K562 (cell line): ENCODE measurements at regions not wholly inside any gene's neighbourhood (a gene's known extent, or its start where the extent isn't known, plus 50 kb on each side); places are given as distances from the start of the nearest gene placed in this dataset.

Source experiments
- ATAC-seq: fragments of 200-7000 bp; cut with Tn5 transposase; 3 replicates; pipeline ENCODE4 v1.9.1; 2020; ENCODE audit warnings: moderate library complexity
- BruUV-seq: library from RNA; stranded (reverse); fragments of 400-500 nt; replicated peaks from 2 replicates; lab custom pipeline; 2021; lab: Mats Ljungman, UMichigan
- CTCF ChIA-PET: fragments of 300-600 bp; formaldehyde crosslinking; extraction: SDS; loops from one replicate; lab custom pipeline; 2021; ENCODE audit warnings: low intra/inter-chr PET ratio; lab: Yijun Ruan, JAX
- POLR2A ChIA-PET: fragments of 300-600, 350-650 bp; sonication (Branson Sonifier 250); formaldehyde crosslinking; extraction: SDS; loops from one replicate; lab custom pipeline; 2021; ENCODE audit warnings: antibody characterized with exemption, inconsistent platforms; lab: Yijun Ruan, JAX
- DNase-seq, 4 experiments: peaks; one replicate each; pipeline versions ENCODE4 v3.0.0 to v3.0.0-alpha.2; 2011 to 2018; ENCODE audit warnings: low spot score in 3 of 4, mixed read lengths in 3 of 4; ENCODE audit errors: extremely low read depth in 1 of 4
- FAIRE-seq: peaks from 2 replicates; lab custom pipeline; 2011; peaks lifted over from hg19 to GRCh38; lab: Jason Lieb, UNC
- H2AFZ ChIP-seq: 2 replicates; pipeline ENCODE4 v1.6.0; 2011; ENCODE audit warnings: low read depth, low read length, control low read depth, inconsistent platforms
- H3K27ac ChIP-seq: fragments of 200-600 bp; 3 replicates; pipeline ENCODE4 v1.8.0; 2011; ENCODE audit warnings: low read depth, mild to moderate bottlenecking, control low read depth, inconsistent platforms, low read length, moderate library complexity, mixed read lengths; ENCODE audit errors: extremely low read depth
- H3K27me3 ChIP-seq, 2 experiments: fragments of 300-600 bp in 1 of 2; 2 replicates in 1 of 2; 3 replicates in 1 of 2; pipeline versions ENCODE4 v1.6.0 to v1.8.0; 2011; ENCODE audit warnings: inconsistent platforms in 2 of 2, low read length in 2 of 2, mild to moderate bottlenecking in 1 of 2, mixed read lengths in 1 of 2, moderate library complexity in 1 of 2; ENCODE audit not compliant: control insufficient read depth in 2 of 2, insufficient read depth in 2 of 2
- H3K36me3 ChIP-seq: fragments of 300-600 bp; 3 replicates; pipeline ENCODE4 v1.8.0; 2011; ENCODE audit warnings: mild to moderate bottlenecking, low read length, inconsistent platforms; ENCODE audit not compliant: control insufficient read depth, insufficient read depth
- H3K4me1 ChIP-seq, 2 experiments: fragments of 200-600 bp in 1 of 2; replicated peaks in 1 of 2; 2 replicates in 1 of 2; 3 replicates in 1 of 2; pipeline versions ENCODE4 v1.5.1 to v1.8.0; 2011; ENCODE audit warnings: inconsistent platforms in 2 of 2, low read length in 2 of 2, mild to moderate bottlenecking in 1 of 2, mixed read lengths in 1 of 2, moderate library complexity in 1 of 2; ENCODE audit not compliant: control insufficient read depth in 2 of 2, insufficient read depth in 2 of 2
- H3K4me2 ChIP-seq: 2 replicates; pipeline ENCODE4 v1.6.1; 2011; ENCODE audit warnings: low read length, control low read depth, inconsistent platforms, mixed read lengths; ENCODE audit not compliant: insufficient read depth
- H3K4me3 ChIP-seq: fragments of 200-600 bp; sonication (generic), shearing (Covaris generic); 2 replicates; pipeline ENCODE4 v1.5.1; 2016; ENCODE audit warnings: control low read depth, inconsistent platforms
- H3K79me2 ChIP-seq: fragments of 200-600 bp; 3 replicates; pipeline ENCODE4 v1.8.0; 2011; ENCODE audit warnings: low read length, inconsistent platforms; ENCODE audit not compliant: control insufficient read depth, insufficient read depth
- H3K9ac ChIP-seq, 2 experiments: 2 replicates each; pipeline versions ENCODE4 v1.6.0 to v1.6.1; 2011; ENCODE audit warnings: low read depth in 2 of 2, low read length in 2 of 2, control low read depth in 1 of 2, inconsistent platforms in 1 of 2, mild to moderate bottlenecking in 1 of 2, mixed read lengths in 1 of 2; ENCODE audit not compliant: insufficient read depth in 1 of 2
- H3K9me1 ChIP-seq: one replicate; pipeline ENCODE4 v1.6.0; 2011; ENCODE audit warnings: inconsistent platforms, mild to moderate bottlenecking, low read length, moderate library complexity; ENCODE audit not compliant: control insufficient read depth, insufficient read depth
- H3K9me3 ChIP-seq: replicated peaks from 2 replicates; pipeline ENCODE4 v1.5.1; 2011; ENCODE audit warnings: low read depth, low read length, inconsistent platforms; ENCODE audit not compliant: control insufficient read depth, insufficient read depth
- H4K20me1 ChIP-seq: replicated peaks from 2 replicates; pipeline ENCODE4 v1.6.1; 2011; ENCODE audit warnings: low read length, inconsistent platforms, mixed read lengths; ENCODE audit not compliant: control insufficient read depth, insufficient read depth
- ATF2 ChIP-seq: sonication (generic); formaldehyde crosslinking; IDR thresholded peaks from 2 replicates; pipeline ENCODE4 v1.8.1; 2022; ENCODE audit warnings: missing genetic modification reagents
- DDX20 ChIP-seq: fragments of 450-650 bp; IDR thresholded peaks from 2 replicates; pipeline ENCODE4 v1.6.1; 2016; ENCODE audit warnings: missing genetic modification characterization, low read depth, mild to moderate bottlenecking, missing compliant biosample characterization, moderate library complexity
- DEAF1 ChIP-seq: fragments of 450-650 bp; formaldehyde crosslinking; IDR thresholded peaks from 2 replicates; pipeline ENCODE4 v1.4.0; 2020; ENCODE audit warnings: mild to moderate bottlenecking, moderate library complexity
- ELF2 ChIP-seq: fragments of 250-450 bp; sonication (Bioruptor Pico); IDR thresholded peaks from 2 replicates; pipeline ENCODE4 v1.5.0; 2021; ENCODE audit warnings: mild to moderate bottlenecking
- EP300 ChIP-seq: IDR thresholded peaks from 2 replicates; pipeline ENCODE4 v1.6.1; 2012; ENCODE audit warnings: low read length, improper control_type of control experiment
- HBP1 ChIP-seq: fragments of 450-650 bp; formaldehyde crosslinking; IDR thresholded peaks from 2 replicates; pipeline ENCODE4 v1.4.0; 2022; ENCODE audit warnings: missing genetic modification characterization
- NKRF ChIP-seq: fragments of 450-650 bp; IDR thresholded peaks from 2 replicates; pipeline ENCODE4 v1.6.1; 2016; ENCODE audit warnings: borderline replicate concordance
- TEAD2 ChIP-seq: fragments of 450-650 bp; IDR thresholded peaks from 2 replicates; pipeline ENCODE4 v1.6.1; 2016; ENCODE audit warnings: missing genetic modification characterization, control low read depth, missing compliant biosample characterization
- ZBTB12 ChIP-seq: fragments of 250-450 bp; sonication (Bioruptor Pico); IDR thresholded peaks from 2 replicates; pipeline ENCODE4 v1.4.0; 2020
- ZBTB7A ChIP-seq: IDR thresholded peaks from 2 replicates; pipeline ENCODE4 v1.6.1; 2011; ENCODE audit warnings: low read depth, mild to moderate bottlenecking, low read length, moderate library complexity, borderline replicate concordance; ENCODE audit not compliant: control insufficient read depth
- ZNF133 ChIP-seq: fragments of 250-450 bp; sonication (Bioruptor Pico); IDR thresholded peaks from 2 replicates; pipeline ENCODE4 v1.4.0; 2020; ENCODE audit warnings: mild to moderate bottlenecking
- ZNF184 ChIP-seq: sonication (generic); formaldehyde crosslinking; IDR thresholded peaks from 2 replicates; pipeline ENCODE4 v1.5.0; 2020; ENCODE audit warnings: missing genetic modification reagents
- ZNF589 ChIP-seq: fragments of 200-800 bp; sonication (Bioruptor generic); IDR thresholded peaks from 2 replicates; pipeline ENCODE4 v1.6.1; 2016; ENCODE audit warnings: low read depth, missing genetic modification characterization, missing compliant biosample characterization
- ZSCAN32 ChIP-seq: fragments of 450-650 bp; formaldehyde crosslinking; IDR thresholded peaks from 2 replicates; pipeline ENCODE4 v1.4.0; 2020; ENCODE audit warnings: mild to moderate bottlenecking, moderate library complexity
- WGBS: fragments of 100-300 bp; shearing (Covaris generic); methylation state at CpG from one replicate; pipeline ENCODE4 v1.1.6; 2016; ENCODE audit warnings: low coverage, mixed read lengths; ENCODE audit not compliant: insufficient coverage; ENCODE audit errors: missing lambda C conversion rate; 5-methylcytosine and 5-hydroxymethylcytosine counted together
- in situ Hi-C: fragments of 300-500 bp; cut with MboI; formaldehyde crosslinking; loops from 4 replicates; pipeline ENCODE4 v1.15.0; 2018; ENCODE audit warnings: inconsistent platforms, mixed read lengths
- intact Hi-C: fragments of 100-400 bp; cut with micrococcal nuclease; formaldehyde crosslinking; loops from 2 replicates; pipeline ENCODE4 v1.14.2; 2022

GRCh38 chr15:62737551-62737950, 305.0 kb upstream of the TPM1 start:
- FAIRE-seq: no peak
- Histone ChIP-seq H3K27ac (no peak overlapping the region), H3K79me2 (no peaks in the 10 kb centered on the region), H4K20me1 (0 out of 2 replicates have a peak, but pooled peaks cover 2% of the 10 kb centered on the region), H3K9me3 (no peaks in the 10 kb centered on the region), H3K4me3 (no peak overlapping the region), H3K4me1 (no peaks in the 10 kb centered on the region), H3K9me1 (no peaks in the 10 kb centered on the region), H2AFZ (no peak overlapping the region), H3K4me2 (no peak overlapping the region), H3K9ac (no peak overlapping the region), H3K27me3 (peaks cover 13 to 30% of the 10 kb centered on the region in 2 experiments; a peak in 3 of 5 replicates), H3K36me3 (no peaks in the 10 kb centered on the region)
- DNase-seq: no peak
- no peak for ATAC-seq
- no TSS peak for BruUV-seq
- in situ Hi-C loops (no loop called here), intact Hi-C loops (no loop called here)
- CTCF ChIA-PET: no interaction called here
- POLR2A ChIA-PET: no interaction called here
- WGBS: 0% methylated on average over 4 of the region's 4 CpGs
- TF ChIP-seq ZBTB7A (no peak), ZSCAN32 (CRISPR knock-in tag) (no peak), ELF2 (no peak), NKRF (no peak), EP300 (no peak), DEAF1 (no peak), TEAD2 (tag) (no peak), ZNF133 (CRISPR knock-in tag) (no peak), ATF2 (CRISPR knock-in tag) (no peak), ZNF589 (CRISPR knock-in tag) (no peak), ZBTB12 (CRISPR knock-in tag) (no peak), DDX20 (tag) (no peak), ZNF184 (CRISPR knock-in tag) (no peak), HBP1 (CRISPR knock-in tag) (no peak)
